Panc1 (cell line): ENCODE measurements at regions not wholly inside any gene's neighbourhood (a gene's known extent, or its start where the extent isn't known, plus 50 kb on each side); places are given as distances from the start of the nearest gene placed in this dataset.

Experiments
- SIN3A ChIP-seq: IDR thresholded peaks from 2 replicates; pipeline ENCODE4 v1.6.1; 2012; ENCODE audit warnings: low read depth, mild to moderate bottlenecking, low read length, moderate library complexity, borderline replicate concordance; ENCODE audit not compliant: insufficient read depth
- TCF7L2 ChIP-seq: IDR thresholded peaks from 2 replicates; pipeline ENCODE4 v1.6.1; 2011; ENCODE audit warnings: mild to moderate bottlenecking, low read depth, low read length, inconsistent platforms
- TF ChIP-seq, protein P1 (sequence below): fragments of 450-650 bp; IDR thresholded peaks from 2 replicates; pipeline ENCODE4 v1.5.1; 2017; ENCODE audit warnings: mild to moderate bottlenecking

DNA sequence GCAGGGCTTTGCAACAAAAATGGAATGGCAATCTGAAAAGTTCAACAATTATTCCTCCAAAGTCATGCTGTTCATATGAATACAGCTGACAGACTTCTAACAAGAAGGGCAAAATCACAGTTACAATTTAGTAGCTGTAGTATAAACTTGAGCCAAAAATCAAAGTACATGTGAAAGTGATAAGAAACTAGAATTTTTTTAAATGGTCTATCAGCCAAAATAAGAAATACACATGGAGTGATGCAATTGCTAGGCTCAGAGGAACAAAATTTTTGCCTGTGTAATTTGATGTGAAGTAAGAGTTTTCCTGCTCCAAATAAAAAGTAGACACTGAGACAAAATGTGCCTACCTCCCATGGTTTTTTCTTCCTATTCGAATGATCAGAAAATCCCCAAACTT lies 167.7 kb upstream of the CDKN3 start:
- TF ChIP-seq SIN3A: no peak
- TF ChIP-seq TCF7L2: no peak
- TF ChIP-seq, protein P1, sequence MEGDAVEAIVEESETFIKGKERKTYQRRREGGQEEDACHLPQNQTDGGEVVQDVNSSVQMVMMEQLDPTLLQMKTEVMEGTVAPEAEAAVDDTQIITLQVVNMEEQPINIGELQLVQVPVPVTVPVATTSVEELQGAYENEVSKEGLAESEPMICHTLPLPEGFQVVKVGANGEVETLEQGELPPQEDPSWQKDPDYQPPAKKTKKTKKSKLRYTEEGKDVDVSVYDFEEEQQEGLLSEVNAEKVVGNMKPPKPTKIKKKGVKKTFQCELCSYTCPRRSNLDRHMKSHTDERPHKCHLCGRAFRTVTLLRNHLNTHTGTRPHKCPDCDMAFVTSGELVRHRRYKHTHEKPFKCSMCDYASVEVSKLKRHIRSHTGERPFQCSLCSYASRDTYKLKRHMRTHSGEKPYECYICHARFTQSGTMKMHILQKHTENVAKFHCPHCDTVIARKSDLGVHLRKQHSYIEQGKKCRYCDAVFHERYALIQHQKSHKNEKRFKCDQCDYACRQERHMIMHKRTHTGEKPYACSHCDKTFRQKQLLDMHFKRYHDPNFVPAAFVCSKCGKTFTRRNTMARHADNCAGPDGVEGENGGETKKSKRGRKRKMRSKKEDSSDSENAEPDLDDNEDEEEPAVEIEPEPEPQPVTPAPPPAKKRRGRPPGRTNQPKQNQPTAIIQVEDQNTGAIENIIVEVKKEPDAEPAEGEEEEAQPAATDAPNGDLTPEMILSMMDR: no peak
